ENCODE measurements at regions not wholly inside any gene's neighbourhood (a gene's known extent, or its start where the extent isn't known, plus 50 kb on each side); places are given as distances from the start of the nearest gene placed in this dataset.

DNA sequence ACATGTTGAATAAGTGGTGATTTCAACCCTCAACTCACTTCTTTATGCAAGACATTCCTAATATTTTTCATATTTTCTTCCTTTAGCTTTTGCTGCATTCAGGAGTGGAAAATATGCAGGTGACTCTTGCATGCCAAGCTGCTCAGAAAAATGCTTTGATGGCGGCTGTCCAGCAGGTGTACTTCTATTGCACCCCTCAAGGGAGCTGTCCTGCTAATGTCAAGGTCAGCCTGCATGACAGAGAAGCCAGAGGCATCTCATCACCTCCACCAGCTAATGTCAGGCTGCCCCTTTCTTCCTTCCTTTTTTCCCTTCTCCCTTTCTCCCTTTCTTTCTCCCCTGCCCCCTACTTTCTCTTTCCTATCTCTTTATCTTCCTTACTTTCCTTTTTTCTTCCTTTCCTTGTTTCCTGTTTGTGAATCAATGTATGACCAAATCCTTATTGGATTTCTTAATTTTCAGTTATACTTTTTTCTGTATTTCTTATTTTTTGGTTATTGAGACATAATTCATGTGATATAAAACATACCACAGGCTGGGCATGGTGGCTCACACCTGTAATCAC is 112.2 kb downstream of the CD164 start:
- 72 to 88% methylated on average over 1 of the region's 1 CpG for whole genome bisulfite sequencing, 2 donors
- no peak for FAIRE-seq
- H3K4me3 ChIP-seq: no peak overlapping the region
- TF ChIP-seq, protein P1, sequence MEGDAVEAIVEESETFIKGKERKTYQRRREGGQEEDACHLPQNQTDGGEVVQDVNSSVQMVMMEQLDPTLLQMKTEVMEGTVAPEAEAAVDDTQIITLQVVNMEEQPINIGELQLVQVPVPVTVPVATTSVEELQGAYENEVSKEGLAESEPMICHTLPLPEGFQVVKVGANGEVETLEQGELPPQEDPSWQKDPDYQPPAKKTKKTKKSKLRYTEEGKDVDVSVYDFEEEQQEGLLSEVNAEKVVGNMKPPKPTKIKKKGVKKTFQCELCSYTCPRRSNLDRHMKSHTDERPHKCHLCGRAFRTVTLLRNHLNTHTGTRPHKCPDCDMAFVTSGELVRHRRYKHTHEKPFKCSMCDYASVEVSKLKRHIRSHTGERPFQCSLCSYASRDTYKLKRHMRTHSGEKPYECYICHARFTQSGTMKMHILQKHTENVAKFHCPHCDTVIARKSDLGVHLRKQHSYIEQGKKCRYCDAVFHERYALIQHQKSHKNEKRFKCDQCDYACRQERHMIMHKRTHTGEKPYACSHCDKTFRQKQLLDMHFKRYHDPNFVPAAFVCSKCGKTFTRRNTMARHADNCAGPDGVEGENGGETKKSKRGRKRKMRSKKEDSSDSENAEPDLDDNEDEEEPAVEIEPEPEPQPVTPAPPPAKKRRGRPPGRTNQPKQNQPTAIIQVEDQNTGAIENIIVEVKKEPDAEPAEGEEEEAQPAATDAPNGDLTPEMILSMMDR (IDR thresholded peaks at IDR 0.05): no peak
- intact Hi-C loops (cut with DNase I): no loop called here
- ATAC-seq: no peak
- H3K9me3 ChIP-seq: no peaks in the 10 kb centered on the region
- no peaks in the 10 kb centered on the region for H3K27me3 ChIP-seq
- H3K27ac ChIP-seq: no peak overlapping the region
- DNase-seq: no peak
- no peaks in the 10 kb centered on the region for H3K4me1 ChIP-seq
- H3K36me3 ChIP-seq: no peaks in the 10 kb centered on the region

DNA sequence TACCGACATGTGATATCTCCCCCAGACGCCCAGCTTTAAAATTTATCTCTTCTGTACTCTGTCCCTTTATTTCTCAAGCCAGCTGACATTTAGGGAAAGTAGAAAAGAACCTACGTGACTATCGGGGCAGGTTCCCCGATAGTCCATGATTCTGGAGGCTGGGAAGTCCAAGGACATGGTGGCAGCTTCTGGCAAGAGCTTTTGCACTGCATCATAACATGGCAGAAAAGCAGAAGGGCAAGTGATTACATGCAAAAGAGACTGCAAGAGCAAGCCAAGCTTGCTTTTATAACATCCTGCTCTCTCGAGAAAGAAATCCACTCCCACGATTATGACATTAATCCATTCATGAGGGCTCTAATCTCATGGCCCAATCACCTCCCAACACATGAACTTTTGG is 113.2 kb downstream of the CD164 start:
- TF ChIP-seq, protein P1 (IDR thresholded peaks at IDR 0.05): no peak
- intact Hi-C loops (cut with DNase I): no loop called here
- 94% methylated on average over 7 of the region's 7 CpGs for WGBS, 2 donors
- DNase-seq: no peak
- no peak for FAIRE-seq
- no peaks in the 10 kb centered on the region for H3K27me3 ChIP-seq
- no peak overlapping the region for H3K27ac ChIP-seq
- no peaks in the 10 kb centered on the region for H3K36me3 ChIP-seq
- H3K4me1 ChIP-seq: no peaks in the 10 kb centered on the region
- H3K4me3 ChIP-seq: no peak overlapping the region
- ATAC-seq: no peak
- no peaks in the 10 kb centered on the region for H3K9me3 ChIP-seq

DNA sequence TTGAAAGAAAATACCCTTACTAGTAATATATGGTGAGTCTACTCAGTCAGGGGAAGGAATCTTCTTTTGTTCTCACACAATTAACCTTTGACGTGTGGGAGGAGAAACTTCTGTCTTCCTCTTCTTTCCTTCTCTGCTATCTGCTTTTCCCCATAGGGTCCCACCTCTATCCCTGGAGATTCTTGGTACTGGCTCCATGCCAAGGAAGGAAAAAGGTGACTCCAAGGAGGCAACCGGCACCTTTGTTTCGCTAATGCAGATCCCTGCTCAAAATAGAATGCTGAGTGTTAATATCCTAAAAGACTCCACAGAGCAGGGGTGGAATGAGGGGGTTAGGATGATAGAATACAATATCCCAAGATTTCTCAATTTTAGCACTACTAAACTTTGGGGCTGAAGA is 116.7 kb downstream of the CD164 start:
- DNase-seq (no peak), ATAC-seq (no peak), FAIRE-seq (no peak)
- WGBS, 2 donors: 92 to 96% methylated on average over 3 of the region's 3 CpGs
- Histone ChIP-seq H3K4me1 (no peaks in the 10 kb centered on the region), H3K27ac (no peak overlapping the region), H3K27me3 (no peaks in the 10 kb centered on the region), H3K4me3 (no peak overlapping the region), H3K36me3 (no peaks in the 10 kb centered on the region), H3K9me3 (no peaks in the 10 kb centered on the region)
- TF ChIP-seq, protein P1 (IDR thresholded peaks at IDR 0.05): no peak
- intact Hi-C loops (cut with DNase I): no loop called here

DNA sequence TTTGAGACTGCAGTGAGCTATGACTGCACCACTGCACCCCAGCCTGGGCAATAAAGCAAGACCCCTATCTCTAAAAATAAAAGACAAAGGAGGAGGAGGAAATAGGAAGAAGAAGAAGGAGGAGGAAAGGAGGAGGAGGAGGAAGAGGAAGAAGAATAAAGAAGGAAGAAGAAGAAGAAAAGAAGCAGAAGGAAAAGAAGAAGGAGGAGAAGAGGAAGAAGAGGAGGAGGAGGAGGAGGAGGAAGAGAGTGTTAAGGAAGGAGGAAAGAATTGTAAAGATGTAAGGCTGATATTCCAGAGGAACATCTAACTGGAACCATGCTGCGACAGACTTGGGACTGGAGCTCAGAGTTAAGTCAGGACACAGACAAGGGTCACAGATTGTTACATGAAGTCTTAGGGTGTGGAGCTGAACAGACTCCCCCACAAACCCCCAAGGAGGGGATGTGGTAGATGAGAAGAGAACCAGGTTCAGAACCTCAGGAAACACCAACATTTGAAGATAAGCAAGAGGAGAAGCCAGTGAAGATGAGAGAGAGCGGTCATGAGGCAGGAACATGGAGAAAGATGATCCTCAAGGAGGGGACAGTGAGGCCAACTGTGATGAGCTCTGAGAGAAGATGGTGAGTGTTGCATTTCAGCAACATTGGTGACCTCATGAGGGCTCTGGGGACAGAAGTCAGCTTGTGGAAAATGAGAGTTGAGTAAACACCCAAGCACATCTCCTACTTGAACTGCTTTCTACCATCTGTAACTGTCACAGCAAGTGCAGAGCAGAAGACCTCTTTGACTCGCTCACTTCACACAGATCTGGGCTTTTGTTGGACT is 118.2 kb downstream of the CD164 start:
- Histone ChIP-seq H3K4me3 (no peak overlapping the region), H3K27me3 (no peaks in the 10 kb centered on the region), H3K27ac (no peak overlapping the region), H3K9me3 (no peaks in the 10 kb centered on the region), H3K36me3 (no peaks in the 10 kb centered on the region), H3K4me1 (no peaks in the 10 kb centered on the region)
- intact Hi-C loops (cut with DNase I): no loop called here
- FAIRE-seq (no peak), ATAC-seq (no peak), DNase-seq (no peak)
- 93 to 100% methylated on average over 3 of the region's 3 CpGs for WGBS, 2 donors
- TF ChIP-seq, protein P1 (IDR thresholded peaks at IDR 0.05): no peak

DNA sequence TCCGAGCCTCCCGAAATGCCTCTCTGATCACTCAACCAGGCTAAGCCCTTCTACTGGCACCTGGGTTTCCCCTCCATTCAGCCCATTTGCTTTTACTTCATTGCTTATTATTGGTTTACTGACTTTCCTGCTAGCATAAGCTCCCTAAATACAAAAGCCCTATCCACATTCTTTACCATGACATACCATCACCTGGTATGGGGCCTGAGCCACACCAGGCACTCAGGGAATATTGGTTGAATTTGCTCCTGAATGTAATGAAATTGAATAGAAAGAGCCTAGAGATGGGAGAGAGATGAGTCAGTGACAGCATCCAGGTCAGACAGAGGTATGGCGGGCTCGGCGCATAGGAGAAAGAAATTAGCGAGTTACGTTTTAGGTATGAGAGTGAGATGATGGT is 120.0 kb downstream of the CD164 start:
- ATAC-seq (no peak), FAIRE-seq (no peak), DNase-seq (no peak)
- H3K9me3 ChIP-seq: no peaks in the 10 kb centered on the region
- H3K36me3 ChIP-seq: no peaks in the 10 kb centered on the region
- intact Hi-C loops (cut with DNase I): no loop called here
- no peak overlapping the region for H3K27ac ChIP-seq
- no peaks in the 10 kb centered on the region for H3K27me3 ChIP-seq
- no peak overlapping the region for H3K4me3 ChIP-seq
- TF ChIP-seq, protein P1 (IDR thresholded peaks at IDR 0.05): no peak
- H3K4me1 ChIP-seq: peaks cover 0 to 14% (median 0%) of the 10 kb centered on the region in 3 donors
- WGBS, 2 donors: 95 to 100% methylated on average over 7 of the region's 7 CpGs
